GM23338 (cell line): ENCODE measurements at regions not wholly inside any gene's neighbourhood (a gene's known extent, or its start where the extent isn't known, plus 50 kb on each side); places are given as distances from the start of the nearest gene placed in this dataset.
"Not testable (repeated sequence)": the region's sequence is repeated elsewhere in the genome, so short reads cannot be mapped to it uniquely, and the experiment has no call there.

ENCODE experiments used
- ATAC-seq: fragments of 200-7000 bp; cut with Tn5 transposase; 3 replicates; pipeline ENCODE4 v1.9.1; 2020
- DNase-seq: peaks from one replicate; pipeline ENCODE4 v3.0.0-alpha.2; 2015; ENCODE audit warnings: low spot score
- H2AFZ ChIP-seq: fragments of 200-600 bp; sonication (generic); 2 replicates; pipeline ENCODE4 v1.8.0; 2016; ENCODE audit warnings: antibody characterized with exemption, mild to moderate bottlenecking, moderate library complexity
- H3F3A ChIP-seq: fragments of 200-600 bp; sonication (generic); replicated peaks from 2 replicates; pipeline ENCODE4 v1.8.0; 2017; ENCODE audit warnings: antibody characterized with exemption, mixed run types, low read depth
- H3K27ac ChIP-seq: fragments of 200-600 bp; sonication (generic); 2 replicates; pipeline ENCODE4 v1.6.1; 2016; ENCODE audit warnings: low read depth
- H3K27me3 ChIP-seq: fragments of 200-600 bp; sonication (generic); 2 replicates; pipeline ENCODE4 v1.8.0; 2016; ENCODE audit warnings: mild to moderate bottlenecking, mixed run types, moderate library complexity; ENCODE audit not compliant: insufficient read depth
- H3K36me3 ChIP-seq: fragments of 200-600 bp; sonication (generic); 2 replicates; pipeline ENCODE4 v1.8.0; 2016; ENCODE audit warnings: mild to moderate bottlenecking; ENCODE audit not compliant: insufficient read depth
- H3K4me1 ChIP-seq: fragments of 200-600 bp; sonication (generic); 2 replicates; pipeline ENCODE4 v1.8.0; 2016; ENCODE audit warnings: mild to moderate bottlenecking, moderate library complexity; ENCODE audit not compliant: insufficient read depth
- H3K4me2 ChIP-seq: fragments of 200-600 bp; sonication (generic); 2 replicates; pipeline ENCODE4 v1.7.1; 2017; ENCODE audit warnings: mixed run types
- H3K4me3 ChIP-seq: fragments of 200-600 bp; sonication (generic); 2 replicates; pipeline ENCODE4 v1.6.1; 2016; ENCODE audit warnings: mixed run types
- H3K79me2 ChIP-seq: fragments of 200-600 bp; sonication (generic); replicated peaks from 2 replicates; pipeline ENCODE4 v1.8.0; 2017; ENCODE audit warnings: mild to moderate bottlenecking; ENCODE audit not compliant: insufficient read depth
- H3K9me2 ChIP-seq: fragments of 200-600 bp; sonication (generic); 2 replicates; pipeline ENCODE4 v1.8.0; 2017; ENCODE audit not compliant: insufficient read depth
- H4K20me1 ChIP-seq: fragments of 200-600 bp; sonication (generic); replicated peaks from 2 replicates; pipeline ENCODE4 v1.8.0; 2017; ENCODE audit warnings: mild to moderate bottlenecking; ENCODE audit not compliant: insufficient read depth
- H3K27ac Mint-ChIP-seq: 2 replicates; pipeline ENCODE4 v1.8.0; 2020; ENCODE audit warnings: inconsistent platforms, mild to moderate bottlenecking, moderate library complexity, mixed read lengths
- H3K27me3 Mint-ChIP-seq: 3 replicates; pipeline ENCODE4 v1.8.0; 2022; ENCODE audit warnings: low read depth, mild to moderate bottlenecking, moderate library complexity, mixed read lengths, inconsistent platforms; ENCODE audit not compliant: insufficient read depth, poor library complexity
- H3K36me3 Mint-ChIP-seq: 3 replicates; pipeline ENCODE4 v1.8.0; 2021; ENCODE audit warnings: low read depth, mild to moderate bottlenecking, inconsistent platforms, moderate library complexity, mixed read lengths
- H3K4me1 Mint-ChIP-seq: 3 replicates; pipeline ENCODE4 v1.8.0; 2020; ENCODE audit warnings: mild to moderate bottlenecking, inconsistent platforms, mixed read lengths
- H3K4me3 Mint-ChIP-seq: 3 replicates; pipeline ENCODE4 v1.8.0; 2021; ENCODE audit warnings: moderate library complexity, mild to moderate bottlenecking, inconsistent platforms, mixed read lengths
- H3K9me3 Mint-ChIP-seq: 3 replicates; pipeline ENCODE4 v1.8.0; 2020; ENCODE audit warnings: moderate library complexity, mild to moderate bottlenecking, inconsistent platforms, mixed read lengths
- CREB1 ChIP-seq: fragments of 250-450 bp; sonication (Bioruptor Pico); IDR thresholded peaks from 2 replicates; pipeline ENCODE4 v1.5.0; 2020; ENCODE audit warnings: low read depth, mild to moderate bottlenecking, moderate library complexity
- EZH2phosphoT487 ChIP-seq: fragments of 200-600 bp; sonication (generic); IDR thresholded peaks from one replicate; pipeline ENCODE4 v1.8.1; 2018; ENCODE audit warnings: antibody characterized with exemption; ENCODE audit not compliant: unreplicated experiment
- NANOG ChIP-seq: IDR thresholded peaks from 2 replicates; pipeline ENCODE4 v1.6.1; 2016; ENCODE audit warnings: antibody characterized with exemption, borderline replicate concordance
- POLR2AphosphoS5 ChIP-seq: IDR thresholded peaks from 2 replicates; pipeline ENCODE4 v1.6.1; 2016; ENCODE audit warnings: antibody characterized with exemption, low read depth
- STAT1 ChIP-seq: IDR thresholded peaks from one replicate; pipeline ENCODE4 v1.6.1; 2016; ENCODE audit warnings: antibody characterized with exemption; ENCODE audit not compliant: unreplicated experiment
- ZNF114 ChIP-seq: fragments of 250-450 bp; sonication (Bioruptor Pico); IDR thresholded peaks from 2 replicates; pipeline ENCODE4 v1.5.0; 2020; ENCODE audit warnings: mild to moderate bottlenecking, moderate library complexity
- TF ChIP-seq, protein P1 (sequence below): IDR thresholded peaks from 2 replicates; pipeline ENCODE4 v1.6.1; 2016; ENCODE audit warnings: antibody characterized with exemption
- TF ChIP-seq, protein P2 (sequence below): fragments of 250-450 bp; sonication (Bioruptor Pico); IDR thresholded peaks from 2 replicates; pipeline ENCODE4 v1.5.0; 2020; ENCODE audit warnings: mild to moderate bottlenecking, moderate library complexity
- TF ChIP-seq, protein P3 (sequence below), 2 experiments: fragments of 200-600 bp in 1 of 2; sonication (generic) in 1 of 2; conservative IDR thresholded peaks; 2 replicates each; pipeline versions ENCODE4 v1.5.1 to v1.6.1; 2016 to 2017; ENCODE audit warnings: antibody characterized with exemption in 2 of 2, low read depth in 2 of 2, mild to moderate bottlenecking in 2 of 2, moderate library complexity in 1 of 2

DNA sequence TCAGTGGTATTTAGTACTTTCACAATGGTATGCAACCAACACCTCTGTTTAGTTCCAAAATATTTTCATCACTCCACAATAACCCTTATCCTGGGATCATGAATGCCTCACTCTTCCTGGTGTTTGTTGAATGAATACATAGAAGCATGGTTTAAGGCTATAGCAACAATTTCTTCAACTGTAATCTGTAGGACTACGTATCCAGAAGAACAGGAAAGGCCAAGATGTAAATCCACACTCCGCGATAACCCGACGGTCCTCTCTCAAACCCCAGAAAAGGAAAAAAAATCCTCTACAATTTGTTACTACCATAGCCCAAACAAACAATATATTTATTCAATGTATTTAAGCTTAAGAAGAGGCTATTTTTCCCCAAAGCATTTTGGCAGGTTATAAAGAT, 141.4 kb upstream of the SALL4 start:
- Histone ChIP-seq H3K9me2 (no peaks in the 10 kb centered on the region), H4K20me1 (no peaks in the 10 kb centered on the region), H3K4me2 (no peak overlapping the region), H2AFZ (no peak overlapping the region), H3K36me3 (no peaks in the 10 kb centered on the region), H3F3A (no peaks in the 10 kb centered on the region), H3K79me2 (no peaks in the 10 kb centered on the region), H3K4me1 (no peaks in the 10 kb centered on the region), H3K27ac (no peak overlapping the region), H3K27me3 (no peaks in the 10 kb centered on the region), H3K4me3 (no peak overlapping the region)
- Mint-ChIP-seq H3K4me1 (no peaks in the 10 kb centered on the region), H3K4me3 (no peak overlapping the region), H3K36me3 (no peaks in the 10 kb centered on the region), H3K27ac (no peak overlapping the region), H3K9me3 (no peaks in the 10 kb centered on the region; the same call in 2 of the 3 replicates), H3K27me3 (peaks cover 16% of the 10 kb centered on the region)
- no peak for TF ChIP-seq EZH2phosphoT487
- TF ChIP-seq NANOG = no peak
- TF ChIP-seq, protein P1, sequence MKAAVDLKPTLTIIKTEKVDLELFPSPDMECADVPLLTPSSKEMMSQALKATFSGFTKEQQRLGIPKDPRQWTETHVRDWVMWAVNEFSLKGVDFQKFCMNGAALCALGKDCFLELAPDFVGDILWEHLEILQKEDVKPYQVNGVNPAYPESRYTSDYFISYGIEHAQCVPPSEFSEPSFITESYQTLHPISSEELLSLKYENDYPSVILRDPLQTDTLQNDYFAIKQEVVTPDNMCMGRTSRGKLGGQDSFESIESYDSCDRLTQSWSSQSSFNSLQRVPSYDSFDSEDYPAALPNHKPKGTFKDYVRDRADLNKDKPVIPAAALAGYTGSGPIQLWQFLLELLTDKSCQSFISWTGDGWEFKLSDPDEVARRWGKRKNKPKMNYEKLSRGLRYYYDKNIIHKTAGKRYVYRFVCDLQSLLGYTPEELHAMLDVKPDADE = no peak
- ATAC-seq (no peak), DNase-seq (no peak)

DNA sequence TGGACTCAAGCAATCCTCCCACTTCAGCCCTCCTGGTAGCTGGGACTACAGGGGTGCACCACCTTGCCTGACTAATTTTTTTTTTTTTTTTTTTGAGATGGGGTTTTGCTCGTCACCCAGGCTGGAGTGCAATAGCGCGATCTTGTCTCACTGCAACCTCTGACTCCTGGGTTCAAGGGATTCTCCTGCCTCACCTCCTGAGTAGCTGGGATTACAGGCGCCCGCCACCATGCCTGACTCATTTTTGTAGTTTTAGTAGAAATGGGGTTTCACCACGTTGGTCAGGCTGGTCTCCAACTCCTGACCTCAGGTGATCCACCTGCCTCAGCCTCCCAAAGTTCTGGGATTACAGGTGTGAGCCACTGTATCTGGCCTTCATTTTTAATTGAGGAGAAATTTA, 141.0 kb upstream of the SALL4 start:
- not testable (repeated sequence) for H3K79me2 ChIP-seq, H4K20me1 ChIP-seq, H3K4me3 Mint-ChIP-seq, H3K27ac Mint-ChIP-seq, DNase-seq, H3F3A ChIP-seq, H3K4me1 Mint-ChIP-seq, H3K36me3 Mint-ChIP-seq, ATAC-seq, H3K36me3 ChIP-seq, H3K9me3 Mint-ChIP-seq, H3K4me1 ChIP-seq, H3K9me2 ChIP-seq, H3K4me3 ChIP-seq, H3K4me2 ChIP-seq, H3K27ac ChIP-seq, H3K27me3 ChIP-seq, H2AFZ ChIP-seq
- H3K27me3 Mint-ChIP-seq = peaks cover 16% of the 10 kb centered on the region

DNA sequence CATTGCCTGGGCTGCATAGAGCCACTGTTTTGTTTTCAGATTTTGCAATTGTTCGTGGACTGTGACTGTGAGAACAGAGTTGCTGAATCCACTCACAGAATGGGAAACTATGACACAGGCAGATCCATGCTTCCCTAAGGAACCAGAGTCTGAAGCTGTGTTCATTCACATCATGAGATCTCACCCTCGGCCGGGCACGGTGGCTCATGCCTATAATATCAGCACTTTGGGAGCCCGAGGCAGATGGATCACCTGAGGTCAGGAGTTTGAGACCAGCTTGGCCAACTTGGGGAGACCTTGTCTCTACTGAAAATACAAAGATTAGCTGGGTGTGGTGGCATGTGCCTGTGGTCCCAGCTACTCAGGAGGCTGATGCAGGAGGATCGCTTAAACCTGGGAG, 139.2 kb upstream of the SALL4 start:
- no peaks in the 10 kb centered on the region for H3K36me3 ChIP-seq
- H3K4me3 Mint-ChIP-seq = no peak overlapping the region
- H3F3A ChIP-seq = no peaks in the 10 kb centered on the region
- H4K20me1 ChIP-seq = no peaks in the 10 kb centered on the region
- H3K27me3 Mint-ChIP-seq = peaks cover 16% of the 10 kb centered on the region
- H3K36me3 Mint-ChIP-seq = no peaks in the 10 kb centered on the region
- H3K9me2 ChIP-seq = no peaks in the 10 kb centered on the region
- no peaks in the 10 kb centered on the region for H3K4me1 Mint-ChIP-seq
- H3K4me3 ChIP-seq = no peak overlapping the region
- H3K4me2 ChIP-seq = no peak overlapping the region
- H3K27ac ChIP-seq = no peak overlapping the region
- ATAC-seq (no peak), DNase-seq (no peak)
- no peak overlapping the region for H2AFZ ChIP-seq
- H3K9me3 Mint-ChIP-seq = no peaks in the 10 kb centered on the region; the same call in 2 of the 3 replicates
- no peak overlapping the region; the same call in 1 of the 2 replicates for H3K27ac Mint-ChIP-seq
- no peaks in the 10 kb centered on the region for H3K27me3 ChIP-seq
- no peaks in the 10 kb centered on the region for H3K79me2 ChIP-seq
- no peaks in the 10 kb centered on the region for H3K4me1 ChIP-seq
- TF ChIP-seq, protein P2, sequence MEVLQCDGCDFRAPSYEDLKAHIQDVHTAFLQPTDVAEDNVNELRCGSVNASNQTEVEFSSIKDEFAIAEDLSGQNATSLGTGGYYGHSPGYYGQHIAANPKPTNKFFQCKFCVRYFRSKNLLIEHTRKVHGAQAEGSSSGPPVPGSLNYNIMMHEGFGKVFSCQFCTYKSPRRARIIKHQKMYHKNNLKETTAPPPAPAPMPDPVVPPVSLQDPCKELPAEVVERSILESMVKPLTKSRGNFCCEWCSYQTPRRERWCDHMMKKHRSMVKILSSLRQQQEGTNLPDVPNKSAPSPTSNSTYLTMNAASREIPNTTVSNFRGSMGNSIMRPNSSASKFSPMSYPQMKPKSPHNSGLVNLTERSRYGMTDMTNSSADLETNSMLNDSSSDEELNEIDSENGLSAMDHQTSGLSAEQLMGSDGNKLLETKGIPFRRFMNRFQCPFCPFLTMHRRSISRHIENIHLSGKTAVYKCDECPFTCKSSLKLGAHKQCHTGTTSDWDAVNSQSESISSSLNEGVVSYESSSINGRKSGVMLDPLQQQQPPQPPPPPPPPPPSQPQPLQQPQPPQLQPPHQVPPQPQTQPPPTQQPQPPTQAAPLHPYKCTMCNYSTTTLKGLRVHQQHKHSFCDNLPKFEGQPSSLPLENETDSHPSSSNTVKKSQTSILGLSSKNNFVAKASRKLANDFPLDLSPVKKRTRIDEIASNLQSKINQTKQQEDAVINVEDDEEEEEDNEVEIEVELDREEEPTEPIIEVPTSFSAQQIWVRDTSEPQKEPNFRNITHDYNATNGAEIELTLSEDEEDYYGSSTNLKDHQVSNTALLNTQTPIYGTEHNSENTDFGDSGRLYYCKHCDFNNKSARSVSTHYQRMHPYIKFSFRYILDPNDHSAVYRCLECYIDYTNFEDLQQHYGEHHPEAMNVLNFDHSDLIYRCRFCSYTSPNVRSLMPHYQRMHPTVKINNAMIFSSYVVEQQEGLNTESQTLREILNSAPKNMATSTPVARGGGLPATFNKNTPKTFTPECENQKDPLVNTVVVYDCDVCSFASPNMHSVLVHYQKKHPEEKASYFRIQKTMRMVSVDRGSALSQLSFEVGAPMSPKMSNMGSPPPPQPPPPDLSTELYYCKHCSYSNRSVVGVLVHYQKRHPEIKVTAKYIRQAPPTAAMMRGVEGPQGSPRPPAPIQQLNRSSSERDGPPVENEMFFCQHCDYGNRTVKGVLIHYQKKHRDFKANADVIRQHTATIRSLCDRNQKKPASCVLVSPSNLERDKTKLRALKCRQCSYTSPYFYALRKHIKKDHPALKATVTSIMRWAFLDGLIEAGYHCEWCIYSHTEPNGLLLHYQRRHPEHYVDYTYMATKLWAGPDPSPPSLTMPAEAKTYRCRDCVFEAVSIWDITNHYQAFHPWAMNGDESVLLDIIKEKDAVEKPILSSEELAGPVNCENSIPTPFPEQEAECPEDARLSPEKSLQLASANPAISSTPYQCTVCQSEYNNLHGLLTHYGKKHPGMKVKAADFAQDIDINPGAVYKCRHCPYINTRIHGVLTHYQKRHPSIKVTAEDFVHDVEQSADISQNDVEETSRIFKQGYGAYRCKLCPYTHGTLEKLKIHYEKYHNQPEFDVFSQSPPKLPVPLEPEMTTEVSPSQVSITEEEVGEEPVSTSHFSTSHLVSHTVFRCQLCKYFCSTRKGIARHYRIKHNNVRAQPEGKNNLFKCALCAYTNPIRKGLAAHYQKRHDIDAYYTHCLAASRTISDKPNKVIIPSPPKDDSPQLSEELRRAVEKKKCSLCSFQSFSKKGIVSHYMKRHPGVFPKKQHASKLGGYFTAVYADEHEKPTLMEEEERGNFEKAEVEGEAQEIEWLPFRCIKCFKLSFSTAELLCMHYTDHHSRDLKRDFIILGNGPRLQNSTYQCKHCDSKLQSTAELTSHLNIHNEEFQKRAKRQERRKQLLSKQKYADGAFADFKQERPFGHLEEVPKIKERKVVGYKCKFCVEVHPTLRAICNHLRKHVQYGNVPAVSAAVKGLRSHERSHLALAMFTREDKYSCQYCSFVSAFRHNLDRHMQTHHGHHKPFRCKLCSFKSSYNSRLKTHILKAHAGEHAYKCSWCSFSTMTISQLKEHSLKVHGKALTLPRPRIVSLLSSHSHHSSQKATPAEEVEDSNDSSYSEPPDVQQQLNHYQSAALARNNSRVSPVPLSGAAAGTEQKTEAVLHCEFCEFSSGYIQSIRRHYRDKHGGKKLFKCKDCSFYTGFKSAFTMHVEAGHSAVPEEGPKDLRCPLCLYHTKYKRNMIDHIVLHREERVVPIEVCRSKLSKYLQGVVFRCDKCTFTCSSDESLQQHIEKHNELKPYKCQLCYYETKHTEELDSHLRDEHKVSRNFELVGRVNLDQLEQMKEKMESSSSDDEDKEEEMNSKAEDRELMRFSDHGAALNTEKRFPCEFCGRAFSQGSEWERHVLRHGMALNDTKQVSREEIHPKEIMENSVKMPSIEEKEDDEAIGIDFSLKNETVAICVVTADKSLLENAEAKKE (CRISPR knock-in tag) = no peak
- TF ChIP-seq STAT1 = no peak
- TF ChIP-seq CREB1 (CRISPR knock-in tag) = no peak
- no peak for TF ChIP-seq NANOG
- no peak for TF ChIP-seq POLR2AphosphoS5
- TF ChIP-seq ZNF114 = no peak
- TF ChIP-seq, protein P3, sequence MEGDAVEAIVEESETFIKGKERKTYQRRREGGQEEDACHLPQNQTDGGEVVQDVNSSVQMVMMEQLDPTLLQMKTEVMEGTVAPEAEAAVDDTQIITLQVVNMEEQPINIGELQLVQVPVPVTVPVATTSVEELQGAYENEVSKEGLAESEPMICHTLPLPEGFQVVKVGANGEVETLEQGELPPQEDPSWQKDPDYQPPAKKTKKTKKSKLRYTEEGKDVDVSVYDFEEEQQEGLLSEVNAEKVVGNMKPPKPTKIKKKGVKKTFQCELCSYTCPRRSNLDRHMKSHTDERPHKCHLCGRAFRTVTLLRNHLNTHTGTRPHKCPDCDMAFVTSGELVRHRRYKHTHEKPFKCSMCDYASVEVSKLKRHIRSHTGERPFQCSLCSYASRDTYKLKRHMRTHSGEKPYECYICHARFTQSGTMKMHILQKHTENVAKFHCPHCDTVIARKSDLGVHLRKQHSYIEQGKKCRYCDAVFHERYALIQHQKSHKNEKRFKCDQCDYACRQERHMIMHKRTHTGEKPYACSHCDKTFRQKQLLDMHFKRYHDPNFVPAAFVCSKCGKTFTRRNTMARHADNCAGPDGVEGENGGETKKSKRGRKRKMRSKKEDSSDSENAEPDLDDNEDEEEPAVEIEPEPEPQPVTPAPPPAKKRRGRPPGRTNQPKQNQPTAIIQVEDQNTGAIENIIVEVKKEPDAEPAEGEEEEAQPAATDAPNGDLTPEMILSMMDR (conservative IDR thresholded peaks at IDR 0.05; ENCODE audit: low read depth in 2 of 2) = no peak
